HG03196 (cell line): ENCODE measurements at regions not wholly inside any gene's neighbourhood (a gene's known extent, or its start where the extent isn't known, plus 50 kb on each side); places are given as distances from the start of the nearest gene placed in this dataset.

Source experiments
- ATAC-seq: cut with Tn5 transposase; IDR thresholded peaks from one replicate; pipeline ENCODE4 v1.9.1; 2021; ENCODE audit not compliant: unreplicated experiment

DNA sequence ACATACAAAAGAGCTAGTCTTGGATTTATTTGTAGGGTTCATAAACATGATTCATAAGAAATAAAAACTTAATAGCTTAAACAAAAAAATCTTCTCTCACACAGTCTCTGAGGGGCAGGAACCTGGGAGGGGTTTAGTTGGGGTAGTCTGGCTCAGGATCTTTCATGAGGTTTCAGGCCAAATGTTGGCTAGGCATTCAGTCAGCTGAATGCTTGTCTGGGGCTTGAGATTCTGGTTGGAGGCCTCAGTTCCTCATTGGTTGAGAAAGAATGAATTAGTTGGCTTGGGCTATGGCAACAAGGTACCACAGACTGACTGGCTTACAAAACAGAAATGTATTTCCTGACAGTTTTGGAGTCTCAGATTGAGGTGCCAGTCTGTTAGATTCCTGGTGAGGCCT lies 74.3 kb downstream of the ANKRD7 start:
- ATAC-seq, result no peak

DNA sequence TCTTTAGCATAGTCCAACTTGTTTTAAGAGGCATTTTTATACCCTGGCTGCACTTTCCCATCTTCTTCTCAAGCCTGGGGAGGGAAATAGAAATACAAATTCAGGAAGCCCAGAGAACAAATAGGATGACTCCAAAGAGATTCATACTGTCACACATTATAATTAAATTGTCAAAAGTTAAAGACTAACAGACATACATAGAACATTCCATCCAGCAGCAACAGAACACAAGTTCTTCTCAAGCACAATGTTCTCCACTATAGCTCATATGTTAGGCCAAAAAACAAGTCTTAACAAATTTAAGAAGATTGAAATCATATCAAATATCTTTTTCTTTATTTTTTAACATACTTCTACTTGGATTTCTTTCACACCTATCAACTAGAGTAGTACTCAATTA lies 75.7 kb downstream of the ANKRD7 start:
- no peak for ATAC-seq

DNA sequence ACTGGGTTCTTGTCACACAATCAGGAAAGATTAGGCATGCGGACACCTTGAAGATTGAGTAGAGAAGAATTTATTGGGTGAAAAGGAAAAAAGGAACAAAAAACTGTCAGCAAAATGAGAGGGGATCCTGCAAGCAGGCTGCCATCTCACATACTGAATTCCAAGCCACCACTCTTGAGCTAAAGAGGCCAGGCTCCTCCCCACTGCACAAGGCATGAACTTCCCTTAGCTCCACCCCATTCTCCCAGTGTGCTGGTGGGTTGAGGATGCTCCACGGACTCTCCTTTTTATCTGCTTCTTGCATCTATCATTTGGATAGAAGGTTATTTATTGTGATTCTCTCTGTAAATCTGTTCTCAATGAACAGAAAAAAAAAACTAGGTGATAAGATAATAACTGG lies 79.6 kb downstream of the ANKRD7 start:
- ATAC-seq, result no peak

DNA sequence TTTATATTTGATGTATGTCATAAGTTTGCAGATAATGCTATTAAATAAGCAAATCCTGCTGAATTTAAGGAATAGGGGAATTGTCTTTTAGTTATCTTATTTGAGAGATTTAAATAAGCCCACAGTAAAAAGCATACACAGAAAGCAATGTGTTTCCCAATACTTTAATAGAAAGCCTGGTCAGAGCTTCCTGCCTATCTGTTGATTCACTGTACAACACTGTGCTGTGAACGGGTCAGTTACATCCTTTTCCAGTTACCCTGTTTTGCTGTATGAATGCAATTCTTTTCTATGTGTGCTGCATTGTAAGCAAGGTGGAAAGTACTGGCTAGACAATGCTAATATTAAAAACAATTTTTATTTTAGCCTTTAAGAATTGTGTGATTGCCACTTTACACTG lies 81.2 kb downstream of the ANKRD7 start:
- ATAC-seq, result no peak

DNA sequence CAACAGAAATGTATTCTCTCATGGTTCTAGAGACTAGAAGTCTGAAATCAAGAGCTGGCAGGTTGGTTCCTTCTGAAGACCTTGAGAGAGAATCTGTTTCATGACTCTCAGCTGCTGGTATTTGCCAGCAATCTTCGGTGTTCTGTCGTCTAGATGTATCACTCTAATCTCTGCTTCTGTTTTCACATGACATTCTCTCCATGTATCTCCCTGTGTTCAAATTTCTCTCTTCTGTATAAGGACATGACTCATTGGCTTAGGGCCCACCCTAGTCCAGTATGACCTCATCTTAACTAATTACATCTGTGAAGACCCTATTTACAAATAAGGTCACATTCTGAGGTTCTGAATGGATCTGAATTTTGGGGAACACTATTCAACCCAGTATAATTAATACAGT lies 82.3 kb downstream of the ANKRD7 start:
- ATAC-seq, result no peak

DNA sequence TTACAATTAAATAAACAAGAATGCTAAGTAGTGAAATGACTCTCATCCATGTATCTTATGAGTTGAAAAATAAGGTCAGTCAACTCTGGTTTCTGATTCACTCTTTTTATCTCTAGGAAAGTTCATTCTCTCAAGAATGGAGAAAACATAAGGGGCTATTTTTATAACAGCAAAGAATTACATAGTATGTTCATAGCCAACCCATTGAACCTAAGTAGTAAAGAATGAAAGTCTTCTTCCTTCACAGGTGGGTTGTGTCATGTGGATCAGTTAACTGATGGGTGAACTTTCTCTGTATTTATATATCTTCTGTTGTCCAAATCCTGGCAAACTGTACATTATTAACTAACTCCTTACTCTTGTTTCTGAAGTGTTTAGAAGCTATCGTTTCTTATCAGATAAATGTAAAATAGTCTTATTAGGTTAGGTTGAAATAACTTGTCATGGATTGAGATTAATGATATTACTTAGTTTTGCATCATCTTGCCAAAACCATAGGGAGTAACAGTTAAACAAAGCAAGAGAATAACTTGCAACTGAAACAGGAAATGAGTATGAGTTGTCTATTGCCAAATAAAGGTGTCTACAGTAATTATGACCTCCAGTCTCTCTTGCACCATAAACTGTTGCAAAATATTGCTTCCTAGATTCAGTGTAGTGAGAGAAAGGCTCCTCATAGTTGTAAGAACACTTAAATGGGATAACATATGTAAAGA lies 86.8 kb downstream of the ANKRD7 start:
- peak; percentile 86 for ATAC-seq

DNA sequence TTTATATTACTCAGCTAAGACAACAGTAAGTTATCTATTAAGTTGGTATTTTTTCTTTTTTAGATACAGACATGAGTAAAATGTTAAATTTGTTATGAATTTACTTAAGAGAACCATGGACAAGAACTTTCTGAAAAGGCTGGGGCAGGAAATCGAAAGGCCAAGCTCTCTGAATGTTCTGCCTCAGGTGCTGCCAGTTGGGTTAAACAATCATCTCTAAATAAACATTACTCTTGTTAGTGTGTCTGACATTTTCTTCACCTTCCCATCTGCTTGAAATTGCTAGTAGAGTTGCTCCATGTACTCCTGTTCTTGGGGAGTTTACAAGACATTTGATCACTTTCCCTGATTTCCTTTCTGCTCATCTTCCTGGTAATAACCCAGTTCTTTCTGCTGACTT lies 87.5 kb downstream of the ANKRD7 start:
- peak; percentile 76 for ATAC-seq

DNA sequence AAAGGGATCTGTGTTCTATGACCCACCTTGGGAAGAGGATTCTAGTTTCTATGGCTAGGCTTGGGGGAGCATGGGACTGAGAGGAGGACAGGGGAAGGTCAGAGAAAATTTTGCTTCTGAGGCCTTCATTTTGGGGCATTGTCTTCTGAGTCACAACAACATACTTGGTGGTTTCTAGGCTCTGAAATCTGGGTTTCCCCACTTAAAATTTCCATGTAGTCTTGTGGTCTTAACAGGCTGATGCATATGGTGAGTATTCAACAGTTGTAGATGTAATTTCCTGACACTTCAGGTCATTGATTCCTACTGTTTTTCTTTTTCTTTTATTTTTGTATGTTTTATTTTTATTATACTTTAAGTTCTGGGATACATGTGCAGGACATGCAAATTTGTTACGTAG lies 88.5 kb downstream of the ANKRD7 start:
- peak; percentile 49 for ATAC-seq

DNA sequence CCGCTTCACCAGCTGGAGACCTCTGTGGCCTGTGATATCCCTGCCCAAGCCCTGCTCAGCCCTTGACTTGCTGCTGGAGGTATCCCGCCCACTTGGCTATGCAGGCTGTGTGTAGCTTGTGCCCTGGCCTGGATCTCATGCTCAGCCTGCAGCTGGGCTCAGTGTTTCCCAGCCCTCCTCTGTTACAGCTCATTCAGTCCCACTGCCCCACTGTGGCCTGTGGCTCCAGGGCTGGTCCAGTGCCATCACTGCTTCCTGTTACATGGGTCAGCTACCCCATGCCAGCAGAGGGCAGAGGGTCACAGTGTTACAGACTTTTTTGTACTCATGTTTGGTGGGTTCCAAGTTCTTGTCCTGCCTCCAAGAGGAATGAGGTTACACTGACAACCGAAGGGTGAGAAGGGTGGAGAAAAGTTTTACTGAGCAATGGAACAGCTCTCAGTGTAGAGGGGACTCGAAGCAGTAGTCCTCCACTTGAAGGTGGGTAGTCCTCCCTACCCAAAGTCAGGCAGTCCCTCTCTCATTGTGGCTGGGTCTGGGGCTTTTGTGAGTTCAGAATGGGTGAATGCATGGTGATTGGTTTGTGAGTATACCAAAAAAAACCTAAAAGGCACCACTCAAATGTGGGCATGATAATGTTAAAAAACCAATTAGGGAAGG lies 100.4 kb downstream of the ANKRD7 start:
- no peak for ATAC-seq

DNA sequence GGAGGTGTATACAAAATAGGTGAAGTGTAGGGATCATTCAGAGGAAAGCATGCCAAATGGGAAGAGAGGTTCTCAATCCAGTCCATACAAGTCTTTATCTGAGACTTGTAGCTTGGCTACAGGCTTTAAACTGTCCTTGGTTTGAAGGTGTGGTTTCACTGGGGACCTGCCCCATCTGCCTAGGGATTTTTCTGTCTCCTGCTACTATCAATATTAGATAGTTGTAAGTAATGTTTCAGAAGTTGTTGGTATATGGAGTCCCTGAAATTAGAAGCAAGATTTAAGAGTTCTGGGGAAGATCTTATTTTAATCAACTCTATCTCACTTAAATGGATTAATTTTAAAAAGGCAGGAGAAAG lies 100.9 kb downstream of the ANKRD7 start:
- ATAC-seq, result no peak

DNA sequence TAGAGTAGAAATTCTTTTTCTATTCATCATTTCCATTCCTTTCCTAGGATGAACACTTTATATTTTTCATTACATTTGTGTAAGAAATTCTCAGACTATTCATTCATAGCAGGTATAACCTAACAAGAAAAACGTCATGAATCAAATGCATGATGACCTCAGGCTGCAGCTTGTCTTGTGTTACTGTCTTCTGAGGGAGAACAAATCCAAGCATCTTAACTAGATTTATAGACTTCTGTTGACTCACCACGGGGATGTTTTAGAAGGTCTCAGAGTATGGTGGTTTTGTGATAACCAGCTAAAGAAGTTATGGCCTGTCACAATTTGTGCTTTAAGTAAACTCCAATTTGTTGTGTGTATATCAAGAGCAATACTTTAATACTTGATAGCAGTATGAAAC lies 102.7 kb downstream of the ANKRD7 start:
- no peak for ATAC-seq

DNA sequence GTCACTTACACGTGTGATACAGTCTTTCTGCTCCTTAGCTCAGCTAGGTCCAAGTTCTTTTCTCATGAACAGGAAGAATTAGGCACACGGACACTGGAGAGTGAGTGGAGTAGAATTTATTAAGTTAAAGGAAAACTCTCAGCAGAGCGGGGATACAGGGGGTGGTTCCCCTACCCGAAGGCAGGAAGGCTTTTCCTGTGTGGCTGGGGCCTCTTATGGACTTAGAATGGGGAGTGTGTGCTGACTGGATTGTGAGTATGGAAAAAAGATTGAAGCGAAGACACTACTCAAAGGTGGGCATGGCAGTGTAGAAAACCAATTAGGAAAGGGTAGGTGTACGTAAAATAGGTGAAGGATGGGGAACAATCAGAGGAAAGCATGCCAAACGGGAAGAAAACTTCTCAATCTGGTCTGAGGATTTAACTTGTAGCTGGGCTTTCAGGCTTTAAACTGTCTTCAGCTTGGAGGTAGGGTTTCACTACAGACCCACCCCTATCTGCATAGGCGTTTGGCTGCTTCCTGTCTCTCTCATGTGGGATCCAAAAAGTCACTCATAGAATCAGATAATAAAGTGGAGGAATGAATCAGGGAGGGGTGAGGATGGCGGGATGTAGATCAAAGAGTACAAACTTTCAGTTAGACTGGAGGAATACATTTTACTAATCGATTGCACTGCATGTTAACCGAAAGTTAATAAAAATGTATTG lies 104.2 kb downstream of the ANKRD7 start:
- no peak for ATAC-seq

DNA sequence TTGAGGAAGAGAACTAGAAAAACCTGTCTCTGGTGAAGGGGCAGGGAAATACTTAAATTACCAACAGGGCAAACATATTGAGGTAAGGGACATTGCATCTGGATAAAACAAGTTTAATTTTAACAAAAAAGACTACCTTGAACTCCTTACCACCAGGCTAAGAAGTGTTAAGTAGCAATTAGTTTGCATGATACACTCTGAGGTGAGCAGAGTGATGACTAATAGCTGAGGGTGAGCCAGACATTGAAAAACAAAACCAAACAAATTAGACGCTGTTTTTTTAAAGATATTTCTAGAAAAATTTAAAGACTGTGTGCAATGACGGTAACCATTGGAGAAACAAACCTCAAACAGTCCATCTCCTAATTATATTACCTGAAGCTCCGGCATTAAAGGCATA lies 105.9 kb downstream of the ANKRD7 start:
- ATAC-seq, result no peak

DNA sequence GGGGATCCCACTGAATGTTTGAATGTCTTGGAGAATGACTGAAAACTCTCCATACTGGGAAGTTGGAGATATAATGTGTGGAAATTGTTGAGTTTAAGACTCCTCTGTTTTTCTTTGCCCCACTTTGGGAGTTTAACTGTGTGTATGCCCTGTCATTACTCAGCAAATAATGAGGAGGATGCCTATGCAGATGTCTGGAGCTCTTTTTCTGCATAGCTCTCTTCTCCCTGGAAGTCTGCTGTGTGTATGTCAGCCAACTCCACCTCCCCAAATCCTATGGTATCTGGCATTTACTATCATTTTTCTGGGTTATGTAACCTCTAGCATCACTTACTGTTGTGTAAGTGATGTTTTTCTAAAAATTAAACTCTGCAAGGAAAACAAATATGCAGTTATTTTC lies 122.2 kb downstream of the ANKRD7 start:
- ATAC-seq, result no peak

DNA sequence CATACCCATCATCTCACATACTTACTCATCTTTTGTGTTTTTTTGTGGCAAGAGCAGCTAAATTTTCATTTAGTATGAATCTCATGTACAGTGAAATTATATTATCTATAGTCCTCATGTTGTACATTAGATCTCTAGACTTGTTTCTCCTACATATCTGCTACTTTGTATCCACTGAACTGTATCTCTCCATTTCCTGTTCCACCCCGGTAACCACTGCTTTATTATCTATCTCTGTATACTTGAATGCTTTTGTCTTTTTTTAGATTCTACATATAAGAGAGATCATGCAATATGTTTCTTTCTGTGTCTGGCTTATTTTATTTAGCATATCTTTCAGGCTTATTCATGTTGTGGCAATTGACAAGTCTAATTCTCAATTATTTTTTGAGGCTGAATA lies 125.1 kb downstream of the ANKRD7 start:
- no peak for ATAC-seq

DNA sequence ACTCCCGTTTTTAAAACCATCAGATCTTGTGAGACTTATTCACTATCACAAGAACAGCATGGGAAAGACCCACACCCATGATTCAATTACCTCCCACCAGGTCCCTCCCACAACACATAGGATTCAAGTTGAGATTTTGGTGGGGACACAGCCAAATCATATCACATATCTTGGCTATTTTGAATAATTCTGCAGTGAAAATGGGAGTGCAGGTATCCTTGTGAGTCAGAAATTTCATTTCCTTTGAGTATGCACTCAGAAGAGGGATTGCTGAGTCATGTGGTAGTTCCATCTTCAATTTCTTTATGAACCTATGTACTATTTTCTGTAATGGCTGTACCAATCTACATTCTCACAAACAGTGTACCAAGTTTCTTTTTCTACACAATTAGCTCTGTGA lies 125.8 kb downstream of the ANKRD7 start:
- no peak for ATAC-seq

DNA sequence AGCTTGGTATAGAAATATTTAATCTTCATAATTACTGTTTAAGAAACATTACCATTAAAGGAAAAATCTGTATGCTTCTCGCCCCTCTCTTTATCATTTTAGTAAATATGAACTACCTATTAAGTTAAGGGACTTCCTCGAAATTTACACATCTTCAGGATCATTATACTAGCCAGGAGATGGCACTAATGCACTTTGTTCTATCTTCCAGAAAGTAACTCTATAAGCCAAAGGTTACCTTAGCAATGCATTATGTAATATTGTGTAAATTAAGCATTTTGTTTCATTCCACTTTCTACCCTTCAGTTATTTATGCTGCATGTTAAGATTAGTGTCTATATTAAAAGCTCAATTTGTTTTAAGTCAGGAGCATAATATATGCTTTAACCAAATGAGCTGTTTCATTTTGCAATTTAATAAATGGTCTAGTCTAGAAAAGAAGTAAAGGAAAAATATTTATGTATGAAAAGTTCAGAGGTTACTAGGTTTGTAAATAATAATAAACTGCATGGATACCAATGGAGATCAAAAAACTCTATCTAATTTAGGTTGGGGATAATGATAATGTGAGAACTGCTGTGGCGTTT lies 128.5 kb downstream of the ANKRD7 start:
- no peak for ATAC-seq

DNA sequence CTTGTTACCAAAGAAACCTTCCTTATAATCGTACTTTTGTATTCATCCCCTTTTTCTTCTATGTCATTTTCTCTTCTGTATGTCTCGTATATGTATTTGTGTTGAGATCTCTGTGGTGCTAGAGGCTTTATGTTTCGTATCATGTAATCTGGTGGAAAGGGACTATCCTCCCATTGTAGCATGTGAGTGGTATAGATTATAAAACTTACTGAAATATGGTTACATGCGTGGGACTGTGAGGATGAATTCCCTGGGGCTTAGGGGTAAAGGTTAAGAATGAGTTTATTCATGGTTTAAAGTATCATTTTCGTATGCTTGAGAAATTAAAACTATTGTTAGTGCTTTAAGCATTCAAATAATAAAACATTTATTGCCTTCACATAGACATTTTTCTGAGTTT lies 141.9 kb downstream of the ANKRD7 start:
- no peak for ATAC-seq

DNA sequence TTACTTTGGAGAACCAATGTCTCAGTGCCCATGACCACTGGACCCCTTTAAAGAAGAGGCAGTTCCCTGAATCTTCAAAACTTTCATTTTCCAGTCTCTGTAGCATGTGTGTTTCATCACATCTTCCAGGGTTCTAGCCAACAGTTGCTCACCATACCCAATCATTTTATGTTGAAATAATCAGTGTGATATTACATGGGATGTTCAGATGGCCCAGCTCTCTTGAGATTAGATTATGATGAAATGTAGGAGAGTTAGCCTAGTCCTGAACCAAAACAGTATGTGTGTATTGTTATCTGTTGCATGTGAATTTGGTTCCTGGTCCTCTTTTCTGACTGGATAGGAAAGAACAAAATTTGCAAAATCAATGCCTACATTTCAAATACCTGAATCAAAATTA lies 144.5 kb downstream of the ANKRD7 start:
- ATAC-seq, result no peak

DNA sequence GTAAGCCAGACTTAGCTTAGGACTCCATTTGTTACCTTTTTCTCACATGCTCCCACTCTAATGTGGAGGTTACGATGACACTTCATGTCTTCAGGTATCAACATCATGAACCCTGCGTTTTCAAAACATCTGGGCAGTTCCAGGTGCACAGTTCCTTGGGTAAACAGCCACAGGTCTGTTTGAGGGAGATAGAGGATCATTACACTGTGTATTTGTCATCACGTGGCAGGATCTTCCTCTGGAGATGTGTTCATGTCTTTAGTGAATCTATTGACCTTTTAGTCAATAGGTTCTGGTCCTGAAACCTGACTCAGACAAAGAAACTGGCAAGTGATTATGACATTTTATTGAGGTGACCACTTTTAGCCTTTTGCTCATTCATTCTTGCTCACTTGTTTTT lies 145.5 kb downstream of the ANKRD7 start:
- ATAC-seq, result no peak

DNA sequence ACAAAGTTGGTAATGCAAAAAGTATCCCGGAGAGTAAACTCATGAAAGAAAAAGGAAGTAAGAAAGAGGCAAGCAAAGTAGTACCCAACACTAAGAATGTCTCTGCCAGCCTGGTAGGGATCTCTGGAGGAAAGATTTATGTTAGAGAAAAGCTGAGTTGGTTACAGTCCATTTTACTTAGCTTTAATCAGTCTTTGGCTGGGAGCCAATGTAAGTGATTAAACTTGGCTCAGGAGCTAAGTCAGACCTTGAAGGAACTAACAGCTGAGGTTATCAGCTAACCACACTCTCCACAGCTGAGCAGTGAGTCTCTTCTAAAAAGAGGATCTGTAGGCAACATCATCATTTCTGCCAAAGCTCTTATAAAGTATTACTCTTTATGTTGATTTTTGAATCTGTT lies 148.0 kb downstream of the ANKRD7 start:
- no peak for ATAC-seq

DNA sequence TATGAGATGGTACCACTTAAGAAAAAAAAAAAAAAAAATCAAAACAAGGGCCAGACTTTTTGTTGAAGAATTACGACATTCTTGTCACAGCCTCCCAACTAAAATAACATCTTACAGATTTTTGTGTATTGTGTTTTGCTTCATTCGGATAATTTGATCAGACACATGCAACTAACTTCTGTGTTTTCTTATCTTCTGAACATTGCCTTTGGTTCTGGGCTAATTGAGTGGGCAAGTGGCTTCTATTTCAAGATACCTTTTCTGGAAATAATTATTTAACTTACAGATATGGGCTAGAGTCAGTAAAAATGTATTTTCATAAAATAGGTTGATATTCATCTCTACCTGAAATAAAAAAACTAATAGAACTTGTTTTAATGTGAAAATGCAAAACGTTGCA lies 165.1 kb downstream of the ANKRD7 start:
- no peak for ATAC-seq
